ENCODE measurements at regions not wholly inside any gene's neighbourhood (a gene's known extent, or its start where the extent isn't known, plus 50 kb on each side); places are given as distances from the start of the nearest gene placed in this dataset.

- Histone ChIP-seq H3K27ac (no peak overlapping the region), H3K27me3 (no peaks in the 10 kb centered on the region), H3K4me1 (no peaks in the 10 kb centered on the region), H3K4me3 (no peak overlapping the region), H3K36me3 (no peaks in the 10 kb centered on the region), H3K9me3 (no peaks in the 10 kb centered on the region)
- intact Hi-C loops (cut with DNase I; ENCODE audit: low total_unique reads): no loop called here
- 50 to 80% (median 62%) methylated on average over 1 of the region's 1 CpG for WGBS, 5 donors
- TF ChIP-seq EP300 (IDR thresholded peaks at IDR 0.05) (no peak), POLR2AphosphoS5 (IDR thresholded peaks at IDR 0.05) (no peak), CTCF (IDR thresholded peaks at IDR 0.05) (no peak)
- no peak for DNase-seq
These were observed 1301.0 kb upstream of the CDH8 start for GRCh38 chr16:63337264-63337663.

DNA sequence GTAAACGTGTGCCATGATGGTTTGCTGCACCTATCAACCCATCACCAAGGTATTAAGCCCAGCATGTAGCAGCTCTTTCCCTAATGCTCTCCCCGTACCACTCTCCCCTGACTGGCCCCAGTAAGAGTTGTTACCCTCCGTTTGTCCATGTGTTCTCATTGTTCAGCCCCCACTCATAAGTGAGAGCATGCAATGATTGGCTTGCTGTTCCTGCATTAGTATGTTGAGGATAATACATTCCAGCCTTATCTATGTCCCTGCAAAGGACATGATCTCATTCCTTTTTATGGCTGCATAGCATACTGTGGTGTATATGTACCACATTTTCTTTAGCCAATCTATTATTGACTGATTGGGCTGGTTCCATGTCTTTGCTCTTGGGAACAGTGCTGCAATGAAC, 1294.9 kb upstream of the CDH8 start:
- Histone ChIP-seq H3K27ac (no peak overlapping the region), H3K4me1 (no peaks in the 10 kb centered on the region), H3K27me3 (no peaks in the 10 kb centered on the region), H3K4me3 (no peak overlapping the region), H3K9me3 (no peaks in the 10 kb centered on the region), H3K36me3 (no peaks in the 10 kb centered on the region)
- no peak for DNase-seq
- intact Hi-C loops (cut with DNase I; ENCODE audit: low total_unique reads): no loop called here
- WGBS, 5 donors: 73 to 88% (median 82%) methylated on average over 3 of the region's 3 CpGs
- no peak for TF ChIP-seq POLR2A (IDR thresholded peaks at IDR 0.05)
- TF ChIP-seq EP300 (IDR thresholded peaks at IDR 0.05): no peak
- no peak for TF ChIP-seq POLR2AphosphoS5 (IDR thresholded peaks at IDR 0.05)
- TF ChIP-seq CTCF (IDR thresholded peaks at IDR 0.05): no peak

DNA sequence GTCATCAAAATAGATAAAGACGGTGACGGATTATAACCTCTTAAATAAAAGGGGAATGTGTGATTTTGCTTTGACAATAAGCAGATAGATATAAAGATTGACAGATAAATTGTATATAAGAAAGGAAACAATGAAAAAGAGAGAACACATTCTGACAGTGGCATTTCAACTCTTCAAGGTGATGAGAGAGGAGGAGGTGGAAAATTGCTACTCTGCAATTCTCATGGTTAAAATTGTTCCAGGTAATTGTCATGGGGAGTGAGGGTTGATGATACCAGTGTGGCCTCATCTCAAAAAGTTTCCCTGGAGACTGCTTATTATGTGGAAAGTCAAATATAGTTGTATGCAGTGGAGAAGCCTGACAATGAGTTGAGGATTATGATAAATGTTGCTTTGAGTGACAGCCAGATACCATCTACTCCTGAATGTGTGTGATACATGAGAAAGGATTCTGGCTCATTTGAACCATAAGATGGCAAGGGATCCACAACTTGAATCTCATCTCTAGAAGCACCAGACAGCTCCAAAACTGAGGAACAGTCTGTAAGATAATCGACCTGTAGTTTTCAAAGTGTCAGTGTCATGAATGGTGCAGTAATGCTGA, 1290.6 kb upstream of the CDH8 start:
- intact Hi-C loops (cut with DNase I; ENCODE audit: low total_unique reads): no loop called here
- WGBS, 5 donors: 82 to 87% (median 85%) methylated on average over 3 of the region's 3 CpGs
- Histone ChIP-seq H3K4me1 (no peaks in the 10 kb centered on the region), H3K4me3 (no peak overlapping the region), H3K36me3 (no peaks in the 10 kb centered on the region), H3K27ac (no peak overlapping the region), H3K27me3 (no peaks in the 10 kb centered on the region), H3K9me3 (no peaks in the 10 kb centered on the region)
- no peak for DNase-seq
- TF ChIP-seq POLR2A (IDR thresholded peaks at IDR 0.05) (no peak), CTCF (IDR thresholded peaks at IDR 0.05) (no peak), EP300 (IDR thresholded peaks at IDR 0.05) (no peak), POLR2AphosphoS5 (IDR thresholded peaks at IDR 0.05) (no peak)

DNA sequence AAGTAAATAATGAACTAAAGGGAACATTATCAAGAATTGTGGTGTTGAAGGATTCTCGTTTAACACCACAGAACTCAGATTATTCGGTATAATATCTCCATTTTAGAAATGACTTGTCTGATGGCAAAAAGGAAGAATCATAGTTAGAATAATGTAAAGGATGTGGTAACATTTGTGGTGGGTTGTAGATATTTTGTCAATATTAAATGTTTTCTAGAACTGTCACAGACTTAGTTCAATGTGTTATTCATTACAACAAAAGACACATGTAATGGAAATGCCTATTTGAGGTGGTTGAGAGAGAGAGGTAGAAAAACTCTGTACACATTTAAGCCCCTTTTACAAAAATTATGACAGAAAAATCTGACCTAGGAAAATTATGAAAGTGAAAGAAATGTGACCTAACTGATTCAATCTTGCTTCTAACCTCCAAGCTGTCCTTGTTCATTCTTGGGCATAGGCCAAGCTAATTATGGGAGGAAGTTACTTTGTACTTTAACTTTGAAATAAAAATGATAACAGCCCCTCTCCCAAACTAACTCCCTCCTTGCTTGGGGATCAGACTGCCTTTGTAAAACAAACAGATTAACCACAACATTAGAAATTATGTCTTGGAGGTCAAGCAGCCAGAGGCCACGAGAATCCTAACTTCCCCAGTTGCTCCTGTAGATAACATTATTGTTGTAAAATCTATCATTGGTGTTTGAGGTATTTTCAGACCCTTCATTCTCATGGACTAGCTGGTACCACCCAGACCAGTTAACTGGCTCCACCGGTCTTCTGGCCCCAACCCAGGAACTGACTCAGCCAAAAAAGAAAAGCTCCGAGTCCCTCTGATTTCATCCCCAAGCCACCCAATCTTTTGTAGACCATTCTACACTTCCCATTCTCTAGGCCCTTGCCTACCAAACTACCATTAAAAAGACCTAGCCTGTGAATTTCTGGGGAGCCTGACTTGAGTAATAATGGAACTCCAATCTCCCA, 1287.8 kb upstream of the CDH8 start:
- Histone ChIP-seq H3K27me3 (no peaks in the 10 kb centered on the region), H3K36me3 (no peaks in the 10 kb centered on the region), H3K27ac (no peak overlapping the region), H3K4me1 (no peaks in the 10 kb centered on the region), H3K9me3 (no peaks in the 10 kb centered on the region), H3K4me3 (no peak overlapping the region)
- intact Hi-C loops (cut with DNase I; ENCODE audit: low total_unique reads): no loop called here
- WGBS, 5 donors: 54 to 69% (median 64%) methylated on average over 5 of the region's 5 CpGs
- no peak for DNase-seq
- TF ChIP-seq POLR2AphosphoS5 (IDR thresholded peaks at IDR 0.05) (no peak), POLR2A (IDR thresholded peaks at IDR 0.05) (no peak), EP300 (IDR thresholded peaks at IDR 0.05) (no peak), CTCF (IDR thresholded peaks at IDR 0.05) (no peak)

Measured in stomach (tissue), 8 donors.